GM19043 (cell line): ENCODE measurements at regions not wholly inside any gene's neighbourhood (a gene's known extent, or its start where the extent isn't known, plus 50 kb on each side); places are given as distances from the start of the nearest gene placed in this dataset.

Experiments used
- ATAC-seq: cut with Tn5 transposase; IDR thresholded peaks from one replicate; pipeline ENCODE4 v1.9.1; 2021; ENCODE audit warnings: low read depth; ENCODE audit not compliant: unreplicated experiment

DNA sequence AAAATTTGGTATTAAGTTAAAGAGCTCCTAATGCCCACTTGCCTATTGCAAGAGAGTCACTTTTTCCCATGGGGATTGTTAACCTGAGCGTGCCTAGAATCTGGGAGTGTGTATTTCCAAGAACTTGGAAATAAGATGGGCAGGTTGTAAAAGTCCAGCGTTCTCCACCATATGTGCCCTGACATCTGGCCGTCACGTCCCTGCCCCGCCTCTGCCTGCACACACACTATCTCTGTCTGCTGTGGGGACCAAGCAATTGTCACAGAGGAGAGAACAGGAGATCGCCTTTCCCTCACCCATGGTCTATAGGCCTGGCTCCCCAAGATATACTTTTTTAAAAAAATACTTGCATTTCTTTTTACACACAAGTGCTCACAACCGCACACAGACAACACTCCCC, 396.5 kb upstream of the PFKP start:
- no peak for ATAC-seq

DNA sequence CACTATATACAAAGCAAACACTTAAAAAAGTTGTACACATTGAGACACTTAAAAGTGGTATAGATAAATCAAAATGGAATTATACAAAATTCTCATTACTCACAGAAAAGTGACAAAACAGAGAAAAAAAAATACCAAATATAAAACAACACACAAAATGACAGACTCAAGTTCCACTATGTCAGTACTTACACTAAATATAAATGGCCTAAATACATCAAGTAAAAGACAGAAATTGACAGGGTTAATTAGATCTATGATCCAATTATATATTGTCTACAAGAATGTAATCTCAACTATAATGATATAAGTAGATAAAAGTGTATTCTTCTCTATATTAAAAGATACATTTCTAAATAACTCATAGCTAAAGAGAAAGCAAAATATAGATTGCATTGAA, 401.6 kb upstream of the PFKP start:
- no peak for ATAC-seq

DNA sequence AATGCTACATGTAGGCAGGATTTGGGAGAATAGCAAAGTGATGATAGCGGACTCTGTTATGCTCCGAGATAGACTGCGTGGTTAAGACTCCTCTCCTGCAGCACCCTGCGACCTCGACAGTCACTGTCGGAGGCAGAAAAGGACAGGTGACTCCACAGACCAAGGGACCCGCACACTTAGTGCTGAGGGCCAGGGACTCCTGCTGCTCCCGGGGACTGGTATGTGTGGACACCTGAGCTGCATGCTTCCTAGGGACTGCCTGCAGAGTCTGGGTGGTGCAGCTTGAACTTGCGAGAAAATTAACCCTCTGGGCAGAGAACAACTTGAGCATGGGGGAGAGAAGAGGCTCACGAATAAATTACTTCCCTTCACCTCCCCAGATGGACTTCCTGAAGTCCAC, 407.1 kb upstream of the PFKP start:
- ATAC-seq = no peak

DNA sequence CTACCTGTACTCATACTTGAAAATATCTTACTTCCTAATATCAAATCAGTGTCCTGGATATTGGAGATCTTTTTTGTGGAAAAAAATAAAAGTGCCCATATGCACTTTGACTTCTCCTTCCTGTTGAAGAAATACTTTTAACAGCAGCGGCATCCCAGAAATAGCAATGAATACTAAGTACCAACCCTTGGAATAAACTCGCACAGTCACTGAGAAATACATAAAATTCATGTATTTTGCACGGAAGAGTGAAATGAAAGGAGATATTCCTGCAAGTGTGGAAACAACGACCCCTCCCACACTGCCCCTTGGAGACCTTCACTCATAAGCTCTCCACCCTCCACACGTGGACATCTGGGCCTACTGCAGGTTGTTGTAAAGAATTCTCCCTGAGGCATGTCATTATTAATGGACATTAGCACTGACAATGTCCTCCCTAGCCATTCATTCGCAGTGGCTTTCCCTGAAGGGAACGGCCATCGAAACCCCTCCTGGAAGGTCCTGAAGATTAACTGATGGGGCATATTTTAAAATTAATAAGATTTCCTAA, 407.6 kb upstream of the PFKP start:
- no peak for ATAC-seq

DNA sequence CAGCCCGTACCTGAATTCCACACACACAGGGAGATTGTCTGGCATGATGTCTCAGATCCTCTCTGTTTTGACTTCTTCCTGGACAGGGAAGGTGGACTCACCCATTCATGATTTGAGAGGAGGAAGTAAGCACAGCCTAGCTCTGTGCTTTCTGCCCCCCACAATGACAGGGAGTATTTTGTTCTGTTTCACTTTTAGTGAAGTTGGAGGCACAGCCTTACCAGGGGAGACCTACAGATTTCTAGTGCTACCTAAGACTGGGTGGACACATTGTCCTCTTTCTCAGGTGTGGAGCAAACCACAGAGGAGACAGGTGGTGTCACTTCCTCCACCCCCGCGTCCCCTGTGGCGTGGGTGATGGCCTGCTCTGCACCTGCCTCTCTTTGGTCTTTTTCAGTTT, 408.6 kb upstream of the PFKP start:
- ATAC-seq = no peak

DNA sequence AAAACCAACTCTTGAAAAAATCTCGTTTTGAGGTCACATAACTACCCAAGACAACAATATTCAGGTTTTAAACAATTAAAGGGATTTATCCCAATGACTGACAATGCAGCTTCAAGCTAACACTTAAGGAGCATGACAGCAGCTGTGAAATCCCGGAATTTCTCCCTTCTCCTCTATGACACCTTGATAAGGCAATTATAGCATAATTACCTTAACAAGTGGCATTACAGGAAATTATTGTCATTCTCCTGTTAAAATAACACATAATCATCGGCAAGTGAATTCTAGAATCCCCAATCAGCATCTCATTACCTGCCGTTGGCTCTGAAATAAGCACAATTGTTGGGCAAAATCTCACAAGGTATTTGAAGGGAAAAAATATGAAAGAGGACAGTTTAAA, 417.0 kb upstream of the PFKP start:
- ATAC-seq = no peak

DNA sequence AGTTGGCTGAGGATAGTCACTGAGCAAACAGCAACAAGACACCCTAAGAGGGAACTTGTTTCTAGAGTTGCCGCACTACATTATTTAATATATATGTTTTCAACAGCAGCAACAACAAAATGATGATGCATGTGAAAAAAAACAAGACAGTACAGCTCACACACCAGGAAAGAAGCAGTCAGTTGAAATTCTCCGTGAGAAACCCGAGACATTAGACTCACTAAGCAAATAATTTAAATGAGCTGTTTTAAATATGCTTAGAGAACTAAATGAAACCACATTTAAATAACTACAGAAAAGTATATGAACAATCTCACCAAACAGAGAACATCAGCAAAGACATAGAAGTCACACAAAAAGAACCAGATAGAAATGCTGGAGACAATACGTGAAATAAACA, 426.3 kb upstream of the PFKP start:
- no peak for ATAC-seq

DNA sequence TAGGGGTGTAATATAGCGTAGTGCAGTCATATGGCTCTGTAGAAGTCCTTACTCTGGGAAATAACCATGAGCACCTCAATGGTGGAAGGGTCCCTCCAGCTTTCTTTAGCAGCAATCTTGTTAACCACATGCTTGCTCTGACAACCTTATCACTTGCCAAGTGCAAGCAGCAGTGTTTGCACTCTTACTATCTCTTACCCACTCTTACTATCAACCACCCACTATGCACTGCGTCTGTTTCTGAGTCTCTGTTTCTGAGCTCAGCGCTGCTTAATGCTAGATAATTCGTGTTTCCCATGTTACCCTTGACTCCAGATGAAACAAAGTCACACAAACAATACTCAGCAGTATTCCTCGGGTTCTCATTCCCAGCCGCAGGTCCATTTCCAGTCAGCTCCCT, 433.7 kb upstream of the PFKP start:
- ATAC-seq = no peak

DNA sequence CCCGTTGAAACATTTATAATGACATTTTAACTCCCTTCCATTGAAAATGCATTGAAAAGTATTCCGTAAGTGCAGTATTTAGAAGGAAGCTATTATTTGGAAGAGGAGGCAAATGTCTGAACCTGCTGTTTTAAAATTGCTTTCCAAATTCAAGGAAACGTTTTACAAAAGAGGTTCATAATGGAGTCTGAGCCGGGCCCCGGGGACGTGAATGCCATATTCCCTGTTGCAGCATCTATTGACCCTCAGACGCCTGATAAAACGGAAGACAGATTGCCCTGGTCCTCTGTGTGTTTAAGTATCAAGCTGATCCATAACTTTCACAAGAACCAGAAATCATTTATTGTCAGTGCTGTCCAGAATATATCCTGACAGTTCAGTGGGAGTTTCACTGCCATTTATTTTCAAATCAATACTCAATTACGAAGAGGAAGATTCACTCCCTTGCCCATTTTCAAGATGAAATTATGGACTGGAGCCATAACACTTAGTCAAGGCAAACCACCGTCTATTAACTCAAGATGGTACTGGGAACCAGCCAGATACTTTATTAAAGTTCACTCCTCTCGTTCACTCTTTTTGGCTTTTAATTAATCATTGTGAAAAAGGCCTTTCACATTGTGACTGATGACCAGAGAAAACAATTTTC, 435.7 kb upstream of the PFKP start:
- ATAC-seq = no peak

DNA sequence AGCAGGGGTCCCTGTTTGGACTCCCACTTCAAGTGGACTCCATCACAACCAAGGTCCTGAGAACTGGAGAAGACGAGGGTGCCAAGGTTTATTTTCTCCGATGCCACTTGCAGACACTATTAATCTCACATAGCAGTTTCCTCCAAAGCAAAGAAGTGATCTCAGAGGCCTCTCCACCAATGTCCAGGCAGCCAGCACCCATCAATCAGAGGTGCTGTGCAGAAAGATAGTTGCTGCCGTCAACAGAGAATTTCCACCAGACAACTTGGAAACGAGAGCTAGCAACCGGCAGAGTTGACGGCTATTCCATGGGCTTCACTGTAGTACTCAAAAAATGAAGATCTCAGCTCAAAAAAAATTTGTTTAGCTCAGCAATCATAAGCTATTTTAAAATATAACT, 438.6 kb upstream of the PFKP start:
- no peak for ATAC-seq

DNA sequence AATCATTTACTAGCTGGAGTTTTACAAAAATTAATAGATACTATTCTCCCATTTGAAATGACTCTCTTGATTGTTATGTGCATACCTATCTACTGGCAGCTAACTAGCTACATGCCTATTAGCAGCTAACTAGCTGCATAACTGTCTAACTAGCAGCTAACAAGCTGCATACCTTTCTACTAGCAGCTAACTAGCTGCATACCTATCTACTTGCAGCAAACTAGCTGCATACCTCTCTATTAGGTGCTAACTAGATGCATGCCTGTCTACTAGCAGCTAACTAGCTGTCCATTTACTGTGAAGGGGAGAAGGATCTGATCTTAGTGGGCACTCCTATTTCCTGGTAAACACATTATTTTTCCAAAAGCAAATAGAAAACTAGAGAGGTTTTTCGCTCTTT, 439.4 kb upstream of the PFKP start:
- ATAC-seq = no peak

DNA sequence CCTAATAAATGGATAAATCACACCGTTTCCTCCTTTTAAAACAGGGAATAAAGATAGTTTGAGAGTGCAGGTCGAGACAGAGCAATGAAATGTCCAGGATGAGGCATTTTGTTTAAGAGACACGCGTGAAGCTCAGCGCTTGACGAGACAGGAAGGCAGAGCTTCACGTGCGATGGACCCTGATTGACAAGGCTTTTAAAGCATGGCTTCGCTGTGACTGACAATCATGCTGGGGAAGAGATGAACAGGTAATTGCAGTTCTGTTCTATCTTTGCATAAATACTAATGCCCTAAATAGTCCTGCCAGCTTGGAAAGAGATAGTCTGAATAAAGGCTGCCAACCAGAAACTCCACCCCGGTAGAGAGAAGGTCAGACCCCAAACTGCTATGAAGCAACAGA, 442.3 kb upstream of the PFKP start:
- no peak for ATAC-seq

DNA sequence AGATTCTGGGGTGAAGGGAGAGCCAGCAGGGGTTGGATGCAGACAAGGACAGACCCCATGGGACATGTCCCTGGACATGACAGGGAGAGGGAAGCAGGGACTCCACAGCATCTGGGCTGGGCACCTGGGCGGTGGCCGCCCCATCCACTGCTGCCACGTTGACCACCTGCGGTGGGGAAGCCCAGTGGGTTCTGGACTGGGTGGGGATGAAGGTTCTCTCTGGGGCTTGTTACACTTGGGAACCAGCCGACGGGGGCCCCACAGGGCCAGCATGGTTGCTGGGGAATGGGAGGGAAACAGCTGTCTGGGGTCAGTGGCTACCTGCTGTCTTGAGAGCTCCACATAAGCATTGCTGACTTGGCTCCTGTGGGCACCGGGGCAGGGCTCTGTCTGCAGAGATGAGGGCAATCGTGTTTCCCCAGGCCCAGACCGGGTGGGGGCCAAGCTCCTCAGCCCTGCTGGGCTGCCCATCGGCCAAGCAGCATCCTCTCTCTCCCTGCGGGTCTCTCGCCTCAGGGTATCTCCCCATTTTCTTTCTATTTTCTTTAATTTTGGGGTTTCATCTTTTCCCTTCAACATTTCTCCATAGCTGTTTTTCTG, 443.6 kb upstream of the PFKP start:
- ATAC-seq = no peak

DNA sequence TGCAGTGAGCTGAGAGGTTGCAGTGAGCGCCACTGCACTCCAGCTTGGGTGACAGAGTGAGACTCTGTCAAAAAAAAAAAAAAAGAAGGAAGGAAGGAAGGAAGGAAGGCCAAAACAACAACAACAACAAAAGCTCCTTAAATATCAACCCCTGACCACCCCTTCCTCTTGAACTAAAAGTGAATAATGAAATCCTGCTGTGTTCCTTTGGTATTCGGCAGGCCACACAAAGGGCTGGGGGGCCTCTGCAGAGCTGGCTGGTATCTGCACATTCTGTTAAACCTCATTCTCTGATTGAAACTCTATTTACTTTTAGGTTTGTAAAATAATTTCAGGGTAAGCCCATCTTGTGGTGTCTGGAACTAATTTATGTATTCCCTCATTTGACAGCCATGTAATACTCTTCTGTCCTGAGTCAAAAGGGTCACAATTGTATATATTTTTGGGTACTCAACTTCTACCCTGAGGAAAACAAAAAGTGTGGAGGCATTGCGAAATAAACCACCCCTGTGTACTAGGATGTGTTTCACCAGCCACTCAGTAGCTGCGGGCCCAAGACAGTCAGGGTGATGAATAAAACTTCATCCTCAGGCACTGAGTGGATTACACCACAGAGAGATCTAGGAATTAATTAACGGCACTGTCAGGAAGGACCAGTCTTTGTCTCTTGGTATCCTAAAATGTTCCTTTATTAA, 446.4 kb upstream of the PFKP start:
- ATAC-seq = no peak

DNA sequence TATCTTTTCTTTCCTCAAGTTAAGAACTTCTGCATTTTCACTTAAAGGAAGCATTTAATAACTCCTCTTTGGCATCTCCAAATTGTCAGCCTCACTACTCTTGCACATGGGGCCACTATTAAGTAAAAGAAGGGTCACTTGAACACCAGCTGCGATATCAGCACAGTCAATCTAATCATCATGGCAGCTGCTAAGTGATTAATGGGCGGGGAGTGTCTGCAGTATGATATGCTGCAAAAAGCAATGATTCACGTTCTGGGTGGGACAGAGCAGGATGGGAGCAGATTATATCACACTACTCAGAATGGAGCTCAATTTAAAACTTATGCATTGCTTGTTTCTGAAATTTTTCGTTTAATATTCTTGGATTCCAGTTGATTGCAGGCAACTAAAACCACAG, 447.4 kb upstream of the PFKP start:
- no peak for ATAC-seq

DNA sequence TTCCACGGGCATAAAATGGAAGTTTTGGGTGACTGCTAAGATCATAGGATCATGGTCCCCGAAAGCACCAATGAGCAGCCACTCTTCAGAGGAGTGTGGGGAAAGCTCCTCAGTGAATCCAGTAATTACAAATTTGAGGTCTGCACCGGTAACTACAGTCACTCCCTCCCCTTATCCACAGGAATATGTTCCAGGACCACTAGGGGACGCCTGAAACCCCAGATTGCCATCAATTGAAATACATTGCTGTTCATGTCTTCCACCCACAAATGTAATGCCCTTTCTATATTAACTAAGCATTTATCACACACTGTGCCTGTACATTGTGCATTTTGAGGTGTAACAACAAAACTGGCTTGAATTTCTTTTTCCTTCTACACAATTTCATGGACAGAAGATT, 447.9 kb upstream of the PFKP start:
- ATAC-seq = no peak

DNA sequence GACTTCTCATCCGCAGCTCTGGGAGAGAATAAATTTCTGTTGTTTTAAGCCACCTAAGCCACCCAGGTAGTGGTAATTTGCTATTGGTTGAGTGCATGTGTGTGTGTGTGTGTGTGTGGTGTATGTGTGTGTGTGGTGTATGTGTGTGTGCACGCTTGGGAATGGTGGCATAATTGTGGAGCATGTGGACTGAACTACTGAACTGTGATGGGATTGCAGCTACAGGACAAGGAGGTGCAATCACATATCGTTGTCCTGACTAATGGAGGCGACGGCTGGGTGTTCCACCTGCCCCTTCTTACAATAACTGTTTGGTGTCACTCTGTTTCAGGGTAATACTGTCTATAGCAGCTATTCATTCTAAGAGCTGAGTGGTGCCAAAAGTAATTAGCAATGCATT, 448.7 kb upstream of the PFKP start:
- no peak for ATAC-seq

DNA sequence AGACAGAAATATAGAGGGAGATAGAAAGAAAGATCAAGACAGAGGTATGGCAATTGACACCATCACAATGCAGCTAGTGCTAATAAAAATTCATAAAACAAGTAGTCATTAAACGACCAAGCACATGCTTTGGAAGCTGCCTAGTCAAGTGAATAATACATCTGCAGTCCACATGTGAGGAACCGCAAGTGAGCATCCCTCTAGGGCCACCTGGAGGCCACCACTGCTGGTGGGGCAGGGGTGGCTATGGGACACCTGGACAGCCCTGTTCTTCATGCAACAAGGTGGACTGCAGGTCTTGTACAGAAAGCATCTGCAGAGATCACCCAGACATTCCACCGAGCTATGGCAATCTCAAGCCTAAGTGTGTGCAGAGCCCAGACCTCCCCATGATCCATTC, 451.1 kb upstream of the PFKP start:
- no peak for ATAC-seq

DNA sequence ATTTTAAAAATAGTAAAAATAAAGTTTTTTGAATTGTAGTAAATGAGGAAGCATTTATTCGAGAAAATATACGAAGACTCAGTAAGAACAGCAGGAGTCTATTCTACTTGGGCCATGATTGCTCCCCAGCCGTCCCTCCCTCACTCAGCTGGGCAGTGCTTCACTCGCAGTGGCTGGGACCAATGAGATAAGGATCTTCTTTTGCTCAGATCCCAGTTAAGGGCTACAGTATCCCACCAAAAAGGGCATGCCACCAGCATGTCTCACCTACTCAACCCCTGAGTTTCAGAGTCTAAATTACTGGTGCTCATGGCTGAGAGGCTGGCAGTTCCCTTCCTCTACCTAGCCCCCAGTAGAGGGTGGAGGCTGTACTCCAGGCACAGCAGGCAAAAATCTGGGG, 455.7 kb upstream of the PFKP start:
- ATAC-seq = no peak

DNA sequence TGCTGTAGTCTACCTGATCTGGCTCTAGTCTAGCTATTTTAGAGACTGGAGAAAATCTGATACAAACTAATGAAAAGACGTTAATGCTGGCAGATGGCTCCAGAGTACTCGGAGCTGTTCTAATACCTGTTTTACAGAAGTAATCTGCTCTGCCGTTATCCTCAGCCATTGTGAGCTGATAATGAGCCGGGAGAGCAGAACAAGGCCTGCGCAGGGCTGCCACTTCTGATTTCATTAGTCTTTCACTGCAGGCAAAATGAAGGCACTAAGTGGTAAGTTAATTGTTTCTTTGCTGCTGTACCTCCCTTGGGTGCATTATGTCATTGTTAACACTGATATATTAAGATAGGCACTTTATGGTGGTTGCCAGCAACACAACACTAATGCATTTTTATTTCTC, 456.4 kb upstream of the PFKP start:
- ATAC-seq = no peak

DNA sequence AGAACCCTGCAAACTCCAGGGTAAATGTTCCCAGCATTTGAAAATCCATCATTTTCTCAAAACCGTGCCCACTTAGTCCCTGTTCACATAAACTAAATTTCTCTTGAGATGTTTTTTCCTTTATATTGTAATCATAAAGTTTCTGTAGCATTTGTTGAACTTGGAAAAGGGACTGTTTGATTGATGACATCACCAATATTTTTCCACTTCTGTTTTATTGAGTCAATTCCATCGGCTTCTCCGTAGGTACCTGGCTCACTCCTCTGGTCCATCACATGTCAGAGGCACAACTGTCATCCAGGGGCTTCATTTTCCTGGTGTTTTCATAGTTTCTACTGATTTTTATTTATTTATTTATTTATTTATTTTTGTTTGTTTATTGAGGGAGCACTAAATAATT, 462.5 kb upstream of the PFKP start:
- ATAC-seq = no peak

DNA sequence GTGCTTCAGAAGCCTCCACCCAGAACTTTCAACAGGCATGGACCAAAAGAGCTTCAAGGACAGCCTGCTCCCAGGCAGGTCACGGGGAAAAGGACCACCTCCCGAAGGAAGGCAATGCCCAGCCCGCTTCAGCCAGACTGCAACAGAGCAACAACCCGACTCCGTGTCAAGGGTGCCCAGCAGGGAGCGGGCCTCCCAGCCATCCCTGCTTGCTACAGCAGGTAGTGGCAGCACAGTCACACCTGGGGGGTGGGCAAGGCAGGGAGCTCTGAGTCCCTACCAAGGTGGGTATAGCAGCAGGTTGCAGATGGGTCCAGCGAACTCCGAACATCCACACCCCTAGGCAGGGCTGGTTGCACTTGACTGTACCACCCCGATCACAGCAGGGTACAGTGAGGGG, 467.8 kb upstream of the PFKP start:
- no peak for ATAC-seq
